GM18511 (cell line): ENCODE measurements at regions not wholly inside any gene's neighbourhood (a gene's known extent, or its start where the extent isn't known, plus 50 kb on each side); places are given as distances from the start of the nearest gene placed in this dataset.
"Not testable (repeated sequence)": the region's sequence is repeated elsewhere in the genome, so short reads cannot be mapped to it uniquely, and the experiment has no call there.

Experiments used
- ATAC-seq: cut with Tn5 transposase; IDR thresholded peaks from one replicate; pipeline ENCODE4 v1.9.1; 2021; ENCODE audit warnings: mild to moderate bottlenecking, moderate library complexity; ENCODE audit not compliant: unreplicated experiment

- ATAC-seq, result not testable (repeated sequence)
These were observed 142.0 kb upstream of the ZNF469 start for GRCh38 chr16:88240776-88241175.

- ATAC-seq, result not testable (repeated sequence)
These were observed 141.1 kb upstream of the ZNF469 start for GRCh38 chr16:88241404-88242311.

- ATAC-seq, result not testable (repeated sequence)
These were observed 140.2 kb upstream of the ZNF469 start for GRCh38 chr16:88242312-88243295.

- not testable (repeated sequence) for ATAC-seq
These were observed 138.8 kb upstream of the ZNF469 start for GRCh38 chr16:88243921-88244320.

GRCh38 chr16:88245241-88246081 is 137.3 kb upstream of the ZNF469 start:
- ATAC-seq, result not testable (repeated sequence)

- not testable (repeated sequence) for ATAC-seq
These were observed 135.7 kb upstream of the ZNF469 start for GRCh38 chr16:88246955-88247582.

- ATAC-seq, result not testable (repeated sequence)
These were observed 135.2 kb upstream of the ZNF469 start for GRCh38 chr16:88247583-88247966.

GRCh38 chr16:88248761-88249160 is 134.0 kb upstream of the ZNF469 start:
- ATAC-seq, result not testable (repeated sequence)

- not testable (repeated sequence) for ATAC-seq
These were observed 132.4 kb upstream of the ZNF469 start for GRCh38 chr16:88250381-88250780.

GRCh38 chr16:88252057-88252794 is 130.5 kb upstream of the ZNF469 start:
- not testable (repeated sequence) for ATAC-seq

GRCh38 chr16:88258141-88258540 is 124.6 kb upstream of the ZNF469 start:
- not testable (repeated sequence) for ATAC-seq

GRCh38 chr16:88258764-88259525 is 123.8 kb upstream of the ZNF469 start:
- ATAC-seq, result not testable (repeated sequence)

- not testable (repeated sequence) for ATAC-seq
These were observed 123.2 kb upstream of the ZNF469 start for GRCh38 chr16:88259538-88259937.

GRCh38 chr16:88260146-88260545 is 122.6 kb upstream of the ZNF469 start:
- ATAC-seq, result not testable (repeated sequence)

- not testable (repeated sequence) for ATAC-seq
These were observed 121.7 kb upstream of the ZNF469 start for GRCh38 chr16:88260881-88261665.

- ATAC-seq, result not testable (repeated sequence)
These were observed 120.7 kb upstream of the ZNF469 start for GRCh38 chr16:88261814-88262605.
